Midbrain (tissue), 1 donor: ENCODE measurements at regions not wholly inside any gene's neighbourhood (a gene's known extent, or its start where the extent isn't known, plus 50 kb on each side); places are given as distances from the start of the nearest gene placed in this dataset.

Experiments used
- DNase-seq: peaks from one replicate; lab custom pipeline; 2025; lab: John Stamatoyannopoulos, UW

- no peak for DNase-seq
Measured at GRCh38 chr4:151939670-151940069, 178.9 kb upstream of the GATB start.

GRCh38 chr4:151935411-151935810, 174.6 kb upstream of the GATB start:
- DNase-seq, result no peak

DNA sequence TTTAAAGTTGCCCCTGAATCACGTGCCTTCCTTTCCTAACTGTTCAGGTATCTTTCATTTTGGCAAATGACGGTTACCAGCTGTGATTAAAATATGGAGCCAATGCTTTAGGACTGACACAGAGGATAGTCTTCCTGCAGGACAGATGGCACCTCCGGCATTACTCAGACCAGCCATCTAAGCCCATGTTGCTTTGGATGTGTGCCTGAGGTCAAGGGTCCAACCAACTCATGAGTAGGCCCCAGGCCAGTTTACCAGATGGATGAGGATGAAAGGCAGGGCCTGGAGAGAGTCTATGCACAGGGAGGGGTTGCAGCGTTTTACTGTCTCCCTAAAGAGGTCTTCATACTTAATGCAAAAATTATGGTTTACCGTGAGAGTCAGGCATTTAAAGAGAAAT, 174.0 kb upstream of the GATB start:
- no peak for DNase-seq

GRCh38 chr4:151933122-151933827, 172.5 kb upstream of the GATB start:
- DNase-seq, result no peak

DNA sequence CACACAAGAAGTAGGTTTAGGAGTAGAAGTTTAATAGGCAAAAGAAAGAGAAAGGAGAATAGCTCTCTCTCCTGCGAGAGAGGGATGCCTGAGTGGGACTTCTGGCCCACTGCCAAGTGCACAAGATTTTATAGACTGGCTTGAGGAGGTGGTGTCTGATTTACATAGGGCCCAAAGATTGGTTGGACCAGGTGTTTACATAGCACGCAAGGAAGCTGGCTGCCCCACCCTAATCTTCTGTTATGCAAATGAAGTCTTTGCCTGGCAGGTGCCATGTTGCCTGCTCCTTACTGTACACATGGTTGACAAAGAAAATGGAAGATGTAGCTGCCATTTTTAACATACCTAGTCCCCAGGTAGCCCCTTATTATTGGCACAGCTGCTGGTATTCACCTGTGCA, 170.8 kb upstream of the GATB start:
- no peak for DNase-seq

DNA sequence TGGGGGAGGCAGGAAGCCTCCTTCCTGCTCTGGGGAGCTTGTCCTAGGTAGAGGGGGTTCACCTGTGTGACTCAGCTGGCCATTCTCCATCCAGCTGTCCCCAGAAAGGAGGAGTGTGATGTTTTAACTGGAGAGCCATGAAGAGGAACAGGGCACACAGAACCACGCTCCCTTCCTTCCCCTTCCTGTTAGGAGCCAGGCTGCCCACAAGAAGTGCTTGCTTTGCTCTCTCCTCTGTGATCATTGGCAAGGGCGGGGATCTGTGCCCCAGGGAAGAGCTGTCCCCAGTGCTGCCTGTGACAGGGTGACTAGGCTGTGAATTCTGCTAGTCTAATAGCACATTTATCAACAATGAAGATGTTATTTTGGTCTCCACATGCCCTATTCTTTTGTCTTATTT, 169.6 kb upstream of the GATB start:
- no peak for DNase-seq

DNA sequence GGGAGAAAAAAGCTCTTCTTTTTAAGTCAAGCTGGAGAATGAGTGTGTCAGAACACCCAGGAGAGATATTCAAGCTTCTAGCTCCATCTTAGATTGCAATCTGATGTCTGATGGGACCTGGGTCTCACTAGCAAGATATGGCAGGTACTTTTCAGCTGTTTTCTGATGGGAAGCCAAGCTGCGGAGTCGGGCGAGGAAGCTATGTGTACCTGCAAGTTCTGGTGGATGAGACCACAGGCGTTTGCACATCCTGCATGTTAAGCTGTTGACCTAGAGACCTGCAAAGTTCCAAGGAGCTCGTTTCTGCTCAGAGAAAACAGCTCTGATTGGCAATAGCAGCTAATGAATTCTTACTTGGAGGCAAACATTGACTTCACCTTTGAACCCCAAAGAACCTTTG, 167.3 kb upstream of the GATB start:
- DNase-seq, result no peak

DNA sequence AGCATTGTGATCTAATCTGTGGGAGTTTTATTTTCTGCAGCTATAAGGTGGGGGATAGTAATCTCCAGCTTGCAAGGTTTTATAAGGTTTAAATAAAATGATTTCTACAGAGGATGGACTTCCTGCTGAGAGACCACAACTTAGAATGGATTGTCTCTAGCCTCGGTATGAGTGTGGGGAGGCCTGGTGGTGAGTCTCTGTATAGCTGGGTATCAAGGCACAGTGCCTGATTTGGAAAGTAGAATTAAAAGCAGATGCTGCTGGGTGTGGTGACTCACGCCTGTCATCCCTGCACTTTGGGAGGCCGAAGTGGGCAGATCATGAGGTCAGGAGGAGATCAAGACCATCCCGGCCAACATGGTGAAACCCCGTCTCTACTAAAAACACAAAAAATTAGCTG, 162.0 kb upstream of the GATB start:
- no peak for DNase-seq

DNA sequence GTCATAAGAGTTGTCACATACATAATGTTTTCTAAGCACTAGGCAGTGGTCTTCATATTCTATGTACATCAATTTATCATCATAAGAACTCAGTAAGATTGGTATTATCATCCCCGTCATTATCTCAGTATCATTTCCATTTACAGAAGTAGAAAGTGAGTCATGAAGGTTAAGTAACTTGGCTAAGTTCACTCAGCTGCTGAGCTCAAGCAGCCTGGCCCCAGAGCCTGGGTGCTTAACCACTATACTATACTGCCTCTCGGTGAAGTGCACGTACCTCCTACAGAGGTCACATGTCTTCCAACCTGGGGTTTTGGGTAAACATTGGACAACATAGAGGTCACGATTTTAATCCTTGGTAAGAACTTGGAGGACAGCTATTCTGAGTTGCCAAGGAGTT, 161.5 kb upstream of the GATB start:
- DNase-seq, result no peak

DNA sequence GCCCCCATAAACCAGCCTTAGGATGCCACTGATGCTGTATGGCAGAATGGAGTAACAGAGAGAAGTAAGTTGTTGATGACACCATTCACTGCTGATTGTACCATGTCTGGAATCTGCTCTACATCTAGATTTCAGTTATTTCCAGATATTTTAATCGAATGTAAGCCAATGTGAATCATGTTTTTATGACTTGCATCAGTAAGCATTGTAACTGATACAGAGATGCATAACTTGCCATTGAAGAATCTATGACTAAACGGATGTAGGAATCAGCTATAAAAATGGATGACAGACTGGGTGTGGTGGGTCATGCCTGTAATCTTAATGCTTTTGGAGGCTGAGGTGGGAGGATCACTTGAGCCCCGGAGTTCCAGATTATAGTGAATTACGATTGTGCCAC, 161.0 kb upstream of the GATB start:
- DNase-seq, result no peak

- DNase-seq, result no peak
Measured at GRCh38 chr4:151921386-151921785, 160.6 kb upstream of the GATB start.

DNA sequence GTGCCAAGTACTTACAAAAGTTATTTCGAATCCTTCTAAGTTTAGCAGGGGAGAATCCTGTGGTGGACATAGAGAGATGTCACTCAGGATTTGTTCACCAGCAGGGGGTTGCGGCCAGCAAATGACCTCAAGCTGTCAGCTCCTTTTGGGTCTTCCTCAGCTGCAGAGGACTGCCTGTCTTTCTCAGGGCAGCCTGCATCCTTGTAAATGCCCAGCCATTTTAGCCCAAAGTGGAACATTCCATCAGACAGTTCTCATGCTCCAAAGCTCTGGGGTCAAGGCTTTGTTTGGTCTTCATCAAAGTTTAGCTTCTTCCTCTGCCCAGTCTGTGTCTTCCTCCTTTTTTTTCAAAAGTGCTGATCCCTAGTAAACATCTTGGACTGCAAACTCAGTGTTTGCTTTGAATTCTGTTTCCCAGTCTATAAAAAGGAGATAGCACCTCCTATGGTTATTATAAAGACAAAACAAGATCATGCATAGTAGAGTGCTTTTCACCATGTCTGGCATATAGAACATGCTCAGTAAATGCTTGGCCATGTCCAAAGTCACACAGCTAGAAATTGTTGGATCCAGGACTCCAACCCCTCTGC, 156.4 kb upstream of the GATB start:
- DNase-seq, result no peak

GRCh38 chr4:151912632-151913031, 151.8 kb upstream of the GATB start:
- DNase-seq, result no peak

- no peak for DNase-seq
Measured at GRCh38 chr4:151911970-151912369, 151.2 kb upstream of the GATB start.

DNA sequence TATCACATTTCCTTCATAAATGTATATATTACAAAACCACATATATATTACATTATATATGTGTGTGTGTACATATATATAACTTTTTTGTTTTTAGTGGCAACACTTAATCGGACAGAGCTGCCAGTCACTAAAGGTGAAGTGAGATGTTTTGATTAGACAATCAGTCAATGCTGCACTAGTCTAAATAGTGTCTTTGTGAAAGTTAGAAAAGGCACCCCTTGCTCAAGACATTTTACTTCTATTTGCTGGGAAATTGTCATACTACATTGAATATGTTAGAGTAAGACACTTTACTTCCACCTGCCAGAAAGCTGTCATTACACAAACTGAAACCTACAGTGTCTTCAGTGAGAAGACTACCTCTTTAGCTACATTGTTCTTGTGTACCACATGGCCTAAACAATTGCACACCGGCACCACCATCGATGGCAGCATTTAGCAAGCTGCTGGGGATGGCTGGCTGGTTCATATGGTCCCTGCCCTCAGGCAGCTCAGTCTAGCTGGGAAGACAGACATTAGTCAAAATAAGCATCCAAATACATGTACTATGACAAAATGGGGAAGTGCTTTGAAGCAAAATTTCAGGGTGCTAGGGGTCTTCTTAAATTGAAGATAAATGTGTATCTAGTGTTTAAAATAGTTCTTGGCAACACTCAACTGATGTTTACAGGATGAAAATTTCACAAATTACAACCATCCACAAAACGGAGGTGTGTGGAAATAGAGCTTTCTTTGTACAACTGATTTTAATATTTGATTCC, 148.1 kb upstream of the GATB start:
- DNase-seq, result no peak

DNA sequence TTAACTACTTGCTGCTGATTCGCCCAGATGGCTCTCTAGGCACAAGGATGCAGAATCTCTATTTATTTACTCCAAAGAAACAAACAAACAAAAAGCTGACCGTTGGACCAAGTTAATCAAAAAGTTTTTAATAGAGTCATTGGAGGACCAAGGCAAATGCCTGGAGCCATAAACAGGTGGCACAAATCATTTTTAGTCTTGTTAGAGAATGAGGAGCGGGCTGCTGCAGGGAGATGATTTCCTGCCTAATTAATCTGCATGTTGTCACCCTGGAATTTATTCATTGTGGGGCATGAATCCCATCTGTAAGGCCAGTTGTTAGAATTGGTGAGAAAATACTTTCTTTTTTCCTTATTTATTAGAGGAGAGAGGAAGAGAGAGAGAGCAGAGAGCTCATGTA, 147.4 kb upstream of the GATB start:
- no peak for DNase-seq

DNA sequence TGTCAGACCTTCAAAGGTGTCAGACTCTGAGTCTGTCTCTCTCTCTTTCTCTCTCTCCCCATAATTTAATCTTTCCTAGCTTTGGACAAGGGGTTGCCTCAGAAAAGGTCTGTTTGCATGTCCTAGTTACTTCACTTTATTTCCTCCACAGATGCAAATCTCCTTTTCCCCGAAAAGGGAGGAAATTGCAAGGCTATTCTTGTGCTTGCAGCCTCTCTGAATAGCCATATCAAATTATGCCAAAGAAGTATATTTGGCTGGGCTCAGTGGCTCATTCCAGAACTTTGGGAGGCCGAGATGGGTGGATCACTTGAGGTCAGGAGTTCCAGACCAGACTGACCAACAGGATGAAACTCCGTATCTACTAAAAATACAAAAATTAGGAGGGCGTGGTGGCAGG, 145.6 kb upstream of the GATB start:
- DNase-seq, result no peak

DNA sequence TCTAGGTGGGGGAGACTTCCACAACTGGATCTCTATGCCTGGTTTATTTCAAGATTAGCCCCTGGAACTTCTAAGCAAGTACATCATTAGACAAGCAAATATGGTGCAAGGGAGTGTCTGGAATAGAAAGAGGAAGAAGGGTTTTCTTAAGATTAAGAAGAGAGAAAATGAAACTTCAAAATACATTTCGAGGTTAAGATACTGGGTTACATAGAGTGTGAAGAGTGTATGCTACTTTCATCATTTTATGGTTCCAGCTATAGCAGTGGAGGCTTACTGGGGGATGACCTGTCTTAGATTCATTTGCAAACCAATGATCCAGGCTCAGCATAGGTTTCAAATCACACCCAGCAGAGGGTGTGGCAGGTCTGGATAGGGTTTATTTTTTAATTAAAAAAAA, 144.4 kb upstream of the GATB start:
- DNase-seq, result no peak

- no peak for DNase-seq
Measured at GRCh38 chr4:151901631-151902030, 140.8 kb upstream of the GATB start.

GRCh38 chr4:151896880-151897279, 136.1 kb upstream of the GATB start:
- no peak for DNase-seq

GRCh38 chr4:151895671-151896070, 134.9 kb upstream of the GATB start:
- no peak for DNase-seq

- DNase-seq, result no peak
Measured at GRCh38 chr4:151894246-151894645, 133.4 kb upstream of the GATB start.

- DNase-seq, result no peak
Measured at GRCh38 chr4:151888367-151888866, 127.6 kb upstream of the GATB start.
